ENCODE measurements at regions not wholly inside any gene's neighbourhood (a gene's known extent, or its start where the extent isn't known, plus 50 kb on each side); places are given as distances from the start of the nearest gene placed in this dataset.

DNA sequence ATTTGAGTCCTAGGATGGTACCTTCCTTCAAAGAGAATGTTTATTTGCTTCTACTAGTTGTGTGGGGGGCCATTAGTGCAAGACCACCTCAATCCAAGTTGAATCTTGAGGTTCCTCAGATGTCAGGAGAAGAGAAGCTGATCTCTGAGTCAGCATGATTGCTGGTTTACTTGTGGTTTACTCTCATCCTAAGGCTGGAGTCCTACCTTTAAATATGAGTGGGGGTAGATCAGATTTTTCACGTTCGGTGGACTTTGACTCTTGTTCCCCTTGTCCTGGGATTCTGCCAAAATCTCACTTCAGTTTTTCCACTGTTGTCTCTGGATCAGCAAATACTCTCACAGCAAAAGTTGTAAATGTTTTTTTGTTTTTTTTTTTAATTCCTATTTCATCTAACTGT, 84.6 kb upstream of the F13A1 start:
- Histone ChIP-seq H3K36me3 (no peaks in the 10 kb centered on the region), H3K4me3 (no peak overlapping the region), H3K27ac (peak overlapping the region in 1 of 2 donors; percentile 29), H3K27me3 (no peaks in the 10 kb centered on the region), H3K9me3 (no peaks in the 10 kb centered on the region), H3K4me1 (peaks cover 0 to 15% of the 10 kb centered on the region in 2 donors)
- no peak for DNase-seq
- intact Hi-C loops (cut with DNase I; ENCODE audit: low total_unique reads), result no loop called here
- no peak for TF ChIP-seq POLR2A (IDR thresholded peaks at IDR 0.05)
- TF ChIP-seq, protein P1, sequence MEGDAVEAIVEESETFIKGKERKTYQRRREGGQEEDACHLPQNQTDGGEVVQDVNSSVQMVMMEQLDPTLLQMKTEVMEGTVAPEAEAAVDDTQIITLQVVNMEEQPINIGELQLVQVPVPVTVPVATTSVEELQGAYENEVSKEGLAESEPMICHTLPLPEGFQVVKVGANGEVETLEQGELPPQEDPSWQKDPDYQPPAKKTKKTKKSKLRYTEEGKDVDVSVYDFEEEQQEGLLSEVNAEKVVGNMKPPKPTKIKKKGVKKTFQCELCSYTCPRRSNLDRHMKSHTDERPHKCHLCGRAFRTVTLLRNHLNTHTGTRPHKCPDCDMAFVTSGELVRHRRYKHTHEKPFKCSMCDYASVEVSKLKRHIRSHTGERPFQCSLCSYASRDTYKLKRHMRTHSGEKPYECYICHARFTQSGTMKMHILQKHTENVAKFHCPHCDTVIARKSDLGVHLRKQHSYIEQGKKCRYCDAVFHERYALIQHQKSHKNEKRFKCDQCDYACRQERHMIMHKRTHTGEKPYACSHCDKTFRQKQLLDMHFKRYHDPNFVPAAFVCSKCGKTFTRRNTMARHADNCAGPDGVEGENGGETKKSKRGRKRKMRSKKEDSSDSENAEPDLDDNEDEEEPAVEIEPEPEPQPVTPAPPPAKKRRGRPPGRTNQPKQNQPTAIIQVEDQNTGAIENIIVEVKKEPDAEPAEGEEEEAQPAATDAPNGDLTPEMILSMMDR (IDR thresholded peaks at IDR 0.05), result no peak

DNA sequence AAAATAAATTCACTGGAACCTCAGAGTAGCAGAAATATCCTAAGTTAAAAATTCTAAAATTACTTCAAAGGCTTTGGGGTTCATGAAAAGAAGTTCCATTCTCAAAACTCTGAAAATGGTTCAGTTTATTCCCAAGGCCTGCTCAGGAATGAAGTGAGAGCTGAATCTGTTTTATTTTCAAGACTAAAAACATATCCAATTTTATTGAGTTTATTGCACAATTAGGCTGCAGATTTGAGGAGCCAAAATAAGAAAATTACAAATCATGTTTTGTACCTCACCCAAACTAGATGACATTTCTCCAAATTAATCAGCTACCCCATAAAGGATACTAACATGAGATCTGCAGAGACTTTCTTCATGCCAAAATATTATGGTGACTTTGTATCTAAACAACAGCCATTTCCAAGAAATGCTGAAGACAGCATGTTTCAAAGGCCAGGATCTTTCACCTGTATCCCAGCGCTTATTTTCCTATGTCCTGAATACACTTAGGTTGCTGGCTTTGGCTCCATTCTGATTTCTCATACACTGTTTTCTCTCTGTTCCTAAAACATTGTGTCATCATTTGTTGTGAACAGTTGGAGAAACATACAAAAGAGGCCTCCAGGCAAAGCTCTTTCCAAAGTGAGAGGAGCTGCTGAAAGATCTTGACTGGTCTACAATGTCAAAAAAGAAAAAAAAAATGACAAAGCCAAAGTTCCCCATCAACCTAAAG, 85.7 kb upstream of the F13A1 start:
- peak in 1 of 2 donors; percentile 22 for DNase-seq
- no peaks in the 10 kb centered on the region for H3K36me3 ChIP-seq
- intact Hi-C loops (cut with DNase I; ENCODE audit: low total_unique reads), result no loop called here
- no peak for TF ChIP-seq POLR2A (IDR thresholded peaks at IDR 0.05)
- peaks cover 0 to 15% of the 10 kb centered on the region in 2 donors for H3K4me1 ChIP-seq
- H3K27ac ChIP-seq, result peak overlapping the region; percentile 29 to 40
- no peaks in the 10 kb centered on the region for H3K27me3 ChIP-seq
- no peak overlapping the region for H3K4me3 ChIP-seq
- H3K9me3 ChIP-seq, result no peaks in the 10 kb centered on the region

DNA sequence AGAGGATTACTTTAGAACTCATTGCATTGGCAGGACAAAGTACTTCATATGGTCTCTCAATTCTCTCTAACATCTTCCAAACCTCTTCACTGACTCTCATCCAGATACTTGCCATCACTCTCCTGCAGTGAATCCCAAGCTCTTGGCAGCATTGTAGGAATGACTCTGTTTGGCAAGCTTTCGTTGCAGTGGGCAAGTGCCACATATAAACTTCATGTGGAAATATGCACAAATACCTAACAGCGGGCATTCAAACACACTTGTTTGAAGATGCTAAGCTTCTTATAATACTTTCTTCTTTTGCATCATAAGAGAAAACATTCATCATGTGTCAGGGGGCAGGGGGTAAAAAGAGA, 86.2 kb upstream of the F13A1 start:
- Histone ChIP-seq H3K27me3 (no peaks in the 10 kb centered on the region), H3K9me3 (no peaks in the 10 kb centered on the region), H3K4me3 (no peak overlapping the region), H3K36me3 (no peaks in the 10 kb centered on the region), H3K4me1 (peaks cover 0 to 15% of the 10 kb centered on the region in 2 donors), H3K27ac (peak overlapping the region in 1 of 2 donors; percentile 29)
- no peak for TF ChIP-seq POLR2A (IDR thresholded peaks at IDR 0.05)
- TF ChIP-seq, protein P1 (IDR thresholded peaks at IDR 0.05), result no peak
- intact Hi-C loops (cut with DNase I; ENCODE audit: low total_unique reads), result no loop called here
- no peak for DNase-seq

- Histone ChIP-seq H3K4me3 (no peak overlapping the region), H3K27ac (peak overlapping the region in 1 of 2 donors; percentile 29), H3K27me3 (no peaks in the 10 kb centered on the region), H3K9me3 (no peaks in the 10 kb centered on the region), H3K36me3 (no peaks in the 10 kb centered on the region), H3K4me1 (peaks cover 0 to 15% of the 10 kb centered on the region in 2 donors)
- no peak for DNase-seq
- intact Hi-C loops (cut with DNase I; ENCODE audit: low total_unique reads), result no loop called here
- no peak for TF ChIP-seq POLR2A (IDR thresholded peaks at IDR 0.05)
- TF ChIP-seq, protein P1 (IDR thresholded peaks at IDR 0.05), result no peak
Measured at GRCh38 chr6:6407071-6407741, 86.7 kb upstream of the F13A1 start.

DNA sequence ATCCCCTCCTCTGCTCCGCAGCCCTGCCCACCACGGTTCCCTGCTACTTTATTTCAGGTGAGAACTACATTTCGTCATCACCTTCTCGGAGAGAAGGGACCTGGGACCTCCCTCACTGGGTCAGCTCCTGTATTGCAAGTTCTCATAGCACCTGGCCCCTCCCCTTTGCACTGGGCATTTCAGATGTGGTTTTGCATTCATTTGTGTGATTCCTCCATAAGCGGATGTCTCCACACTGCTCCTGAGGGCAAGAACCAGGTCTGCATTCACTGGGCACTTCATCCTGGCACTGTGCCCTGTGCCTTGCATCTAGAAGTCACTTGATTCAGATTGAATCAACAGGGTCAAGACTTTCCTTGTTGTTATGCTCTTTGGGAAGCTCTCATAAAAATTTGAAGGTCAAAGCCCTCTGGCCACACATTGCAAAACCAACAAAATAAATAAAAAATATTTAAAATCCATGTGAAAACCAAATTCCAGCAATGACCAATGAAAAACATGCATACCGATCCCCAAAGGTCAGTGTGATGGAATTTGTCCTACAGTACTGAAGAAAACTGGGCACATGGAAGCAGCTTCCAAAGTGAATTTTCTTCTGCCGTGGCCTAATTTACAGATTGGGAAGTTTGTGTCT, 89.1 kb upstream of the F13A1 start:
- Histone ChIP-seq H3K4me3 (no peak overlapping the region), H3K9me3 (no peaks in the 10 kb centered on the region), H3K27me3 (no peaks in the 10 kb centered on the region), H3K27ac (no peak overlapping the region), H3K36me3 (no peaks in the 10 kb centered on the region), H3K4me1 (peaks cover 0 to 15% of the 10 kb centered on the region in 2 donors)
- TF ChIP-seq, protein P1 (IDR thresholded peaks at IDR 0.05), result no peak
- no peak for TF ChIP-seq POLR2A (IDR thresholded peaks at IDR 0.05)
- DNase-seq, result no peak
- intact Hi-C loops (cut with DNase I; ENCODE audit: low total_unique reads), result no loop called here
